NCI-H82 treated with DMSO at 0.1 percent for 48 hours (cell line): ENCODE measurements at regions not wholly inside any gene's neighbourhood (a gene's known extent, or its start where the extent isn't known, plus 50 kb on each side); places are given as distances from the start of the nearest gene placed in this dataset.

Experiments
- DNase-seq: peaks from one replicate; lab custom pipeline; 2025; ENCODE audit not compliant: unreplicated experiment; lab: John Stamatoyannopoulos, UW

DNA sequence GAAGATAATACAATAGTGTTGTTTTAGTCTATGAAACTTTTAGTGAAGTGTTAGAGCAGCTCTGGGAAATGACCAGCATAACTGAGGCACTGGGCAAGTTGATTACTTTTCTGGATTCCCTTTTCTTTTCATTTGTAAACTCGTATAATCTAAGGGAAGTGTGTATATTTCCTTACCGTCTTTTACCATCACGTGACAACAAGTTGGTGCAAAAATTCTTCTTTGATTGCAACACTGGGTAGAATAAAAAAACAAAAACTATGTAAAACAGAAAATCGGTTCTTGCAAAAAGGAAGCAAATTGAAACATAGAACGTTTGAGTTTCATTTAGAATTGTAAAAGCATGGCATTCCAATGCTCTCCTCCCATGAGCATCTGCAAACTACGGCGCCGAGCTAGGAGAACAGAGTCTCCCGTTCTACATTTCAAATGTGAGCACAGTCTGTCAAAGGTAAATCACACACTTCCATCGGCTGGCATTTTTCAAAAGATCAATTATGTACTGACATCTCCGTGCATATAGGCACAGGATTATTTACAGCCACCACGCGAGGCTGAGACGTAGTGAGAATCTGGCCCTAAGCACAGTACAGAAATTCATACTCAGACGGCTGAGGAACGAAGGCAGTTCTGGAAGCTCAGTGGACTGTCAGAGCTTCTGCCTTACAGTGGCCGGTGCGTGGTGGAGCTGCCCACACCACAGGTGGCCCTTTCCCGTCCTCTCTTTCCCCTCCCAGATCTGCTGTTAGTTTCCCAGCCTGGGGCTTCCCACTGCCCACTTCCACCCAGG, 314.0 kb downstream of the BMP7 start:
- DNase-seq, result no peak

DNA sequence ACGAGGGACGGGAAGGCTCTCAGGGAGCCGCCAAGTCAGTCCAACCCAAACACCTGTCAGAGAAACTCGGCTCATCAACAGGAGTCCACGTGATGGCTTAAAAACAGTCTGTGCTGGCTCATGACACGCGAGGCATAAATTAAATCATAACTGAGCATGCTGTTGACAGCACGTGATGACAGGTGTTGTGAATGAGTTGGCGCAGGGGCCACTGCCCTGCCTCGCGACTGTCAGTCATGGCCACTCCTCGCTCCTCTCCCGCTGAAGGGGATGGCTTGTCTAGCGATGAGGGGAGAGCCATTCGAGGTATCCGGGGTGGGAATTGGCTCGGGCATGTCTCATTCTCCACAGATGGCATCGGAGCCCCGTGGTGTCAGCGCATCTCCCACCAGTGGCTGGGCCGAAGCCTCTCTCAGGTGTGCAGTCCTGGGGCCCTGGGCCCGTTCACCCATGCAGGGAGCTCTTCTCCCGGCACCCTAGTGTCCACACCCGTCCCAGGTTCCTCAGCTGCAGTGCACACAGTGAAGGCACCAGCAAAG, 313.3 kb downstream of the BMP7 start:
- DNase-seq, result no peak

DNA sequence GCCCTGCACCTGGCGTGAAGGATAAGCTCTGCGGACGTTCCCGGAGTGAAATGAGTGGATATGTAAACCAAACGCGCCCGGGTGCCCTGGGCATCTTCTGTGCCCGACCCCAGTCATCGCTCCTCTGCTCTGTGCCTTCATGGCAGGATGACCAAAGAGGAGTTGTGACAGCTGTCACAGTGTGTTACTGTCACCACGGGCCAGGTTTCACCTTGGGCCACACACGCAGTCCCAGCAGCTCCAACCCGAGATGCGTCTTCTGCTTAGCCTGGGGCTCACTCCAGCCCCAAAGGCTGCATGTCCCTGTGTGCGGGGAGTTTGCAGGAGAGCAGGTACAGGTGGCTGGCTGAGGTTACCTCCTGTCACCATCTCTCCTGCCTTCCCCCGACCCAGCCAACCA, 311.6 kb downstream of the BMP7 start:
- DNase-seq, result no peak

DNA sequence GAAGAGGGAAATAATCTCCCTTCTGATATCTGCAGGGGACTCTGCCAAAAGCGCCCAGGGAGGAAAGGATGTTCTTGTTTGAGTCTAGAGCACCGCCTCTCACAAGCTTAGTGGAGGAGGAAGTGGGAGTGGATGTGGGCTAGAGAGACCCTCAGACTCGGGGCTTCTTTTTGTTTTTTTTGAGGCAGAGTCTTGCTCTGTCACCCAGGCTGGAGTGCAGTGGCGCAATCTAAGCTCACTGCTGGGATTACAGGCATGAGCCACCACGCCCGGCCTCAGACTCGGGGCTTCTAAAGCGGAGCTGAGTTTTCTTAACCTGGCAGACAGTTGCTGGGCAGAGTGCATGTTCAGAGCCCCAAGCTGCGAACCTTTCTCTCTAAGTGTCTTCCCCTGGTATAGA, 310.8 kb downstream of the BMP7 start:
- DNase-seq, result no peak

DNA sequence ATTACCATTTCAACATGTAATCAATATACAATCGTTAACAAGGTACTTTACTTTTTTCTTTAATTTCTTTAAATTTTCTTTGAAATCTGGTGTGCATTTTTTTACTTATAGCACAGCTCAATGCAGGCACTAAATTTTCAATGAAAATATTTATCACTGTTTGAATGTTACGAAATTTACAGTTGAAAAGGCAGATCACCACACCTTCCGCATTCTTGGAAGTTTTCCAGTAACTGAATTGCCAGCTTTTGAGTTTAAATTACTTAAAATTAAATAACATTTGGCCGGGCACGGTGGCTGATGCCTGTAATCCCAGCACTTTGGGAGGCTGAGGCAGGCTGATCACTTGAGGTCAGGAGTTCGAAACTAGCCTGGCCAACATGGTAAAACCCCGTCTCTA, 309.9 kb downstream of the BMP7 start:
- DNase-seq, result no peak

DNA sequence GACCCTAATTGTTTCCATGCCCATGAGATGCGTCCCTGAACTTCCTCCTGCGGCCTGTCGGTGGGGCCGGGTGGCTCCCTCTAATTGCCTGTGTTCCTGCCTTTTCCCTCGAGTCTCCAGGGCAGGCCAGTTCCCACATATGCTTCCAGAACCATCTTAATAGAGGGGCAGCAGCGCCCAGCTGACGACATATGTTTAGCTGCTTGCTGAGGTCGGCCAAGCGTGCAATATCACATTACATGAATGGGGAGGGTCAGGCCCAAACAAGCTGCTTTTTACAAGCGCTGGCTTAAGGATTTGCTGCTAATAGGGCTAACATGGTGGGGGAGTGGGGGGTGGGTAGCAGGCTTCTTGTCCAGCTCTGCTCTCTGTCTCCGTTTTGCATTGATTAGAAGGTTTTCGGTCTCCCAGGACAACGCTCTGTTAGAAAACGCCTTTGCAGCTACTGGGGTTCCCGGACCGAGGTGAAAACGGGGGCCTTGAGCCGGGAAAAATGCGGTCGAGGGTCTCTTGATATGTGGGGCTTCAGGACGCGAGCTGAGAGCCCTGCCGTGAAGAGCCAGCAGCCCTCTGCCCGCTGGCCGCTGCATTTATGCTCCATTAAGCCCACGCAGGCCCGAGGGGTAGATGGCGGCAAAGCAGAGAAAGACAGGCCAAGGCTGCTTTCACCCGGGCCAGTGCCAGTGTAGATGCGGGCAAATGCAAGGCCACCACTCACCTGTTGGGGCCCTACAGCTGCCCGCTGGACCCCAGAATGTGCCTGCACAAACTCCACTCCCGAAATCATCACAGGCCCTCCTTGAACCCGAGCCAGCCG, 308.5 kb downstream of the BMP7 start:
- peak; percentile 87 for DNase-seq

DNA sequence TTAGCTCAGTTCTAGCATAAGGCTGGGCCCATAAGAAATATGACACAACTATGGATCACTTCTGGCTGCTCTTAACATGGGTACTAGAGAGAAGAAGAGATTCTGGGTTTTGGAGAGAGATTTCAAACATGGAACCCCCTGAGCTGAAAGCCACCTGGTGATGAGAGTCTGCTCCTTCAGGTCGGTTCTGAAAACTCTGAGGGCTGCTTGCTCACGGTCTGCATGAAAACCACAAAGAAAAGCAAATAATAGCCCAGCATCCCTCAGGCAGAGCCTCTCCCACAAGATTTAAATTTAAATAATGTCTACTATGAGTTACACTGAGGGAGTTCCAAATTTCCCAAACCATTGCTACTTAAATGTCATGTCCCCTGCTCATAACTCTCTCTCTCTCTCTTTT, 301.5 kb downstream of the BMP7 start:
- DNase-seq, result no peak

DNA sequence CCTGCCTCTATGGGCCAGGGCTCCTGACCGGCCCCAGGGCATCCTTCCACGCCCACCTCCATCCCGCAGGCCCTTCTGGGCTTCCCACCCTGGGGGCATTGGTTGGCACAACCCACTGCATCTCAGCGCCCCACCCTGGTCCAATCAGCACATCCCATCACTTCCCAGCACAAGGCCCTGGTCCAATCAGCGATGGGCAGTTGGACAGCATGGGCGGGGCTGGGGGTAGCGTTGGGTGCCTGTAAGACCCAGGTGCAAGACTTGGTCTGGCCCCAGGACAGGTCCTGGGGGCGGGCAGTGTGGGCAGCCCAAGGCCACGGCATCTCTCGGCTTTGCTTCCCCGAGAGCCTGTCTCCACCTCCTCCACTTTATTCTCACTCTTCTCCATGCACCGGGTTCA, 298.5 kb downstream of the BMP7 start:
- DNase-seq, result no peak

DNA sequence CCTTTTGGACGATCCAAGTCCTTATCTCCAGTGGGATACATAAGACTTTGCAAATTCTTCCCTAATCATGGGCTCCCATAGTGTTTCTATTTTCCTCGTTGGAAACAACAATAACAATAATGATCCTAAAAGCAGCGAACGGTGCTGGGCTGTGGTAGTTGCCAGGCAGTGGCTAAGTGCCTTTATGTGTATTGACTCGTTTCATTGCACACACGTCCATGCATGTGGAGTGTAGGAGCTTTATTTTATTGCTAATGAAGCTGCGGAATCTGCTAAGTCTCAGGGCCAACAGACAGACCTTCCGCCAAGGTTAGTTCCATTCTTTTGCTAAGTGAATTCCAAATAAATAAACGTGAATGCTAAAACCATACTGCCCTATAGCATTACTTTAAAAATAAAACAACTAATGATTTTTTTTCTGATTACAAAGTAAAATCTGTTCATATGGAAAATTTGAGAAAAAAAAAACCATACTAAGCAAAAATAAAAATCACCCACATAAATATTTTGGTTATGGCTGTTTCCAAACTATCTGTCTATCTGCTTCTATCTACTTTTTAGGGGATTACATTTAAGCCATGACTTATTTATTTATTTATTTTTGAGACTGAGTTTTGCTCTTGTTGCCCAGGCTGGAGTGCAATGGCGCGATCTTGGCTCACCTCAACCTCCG, 297.9 kb downstream of the BMP7 start:
- no peak for DNase-seq

DNA sequence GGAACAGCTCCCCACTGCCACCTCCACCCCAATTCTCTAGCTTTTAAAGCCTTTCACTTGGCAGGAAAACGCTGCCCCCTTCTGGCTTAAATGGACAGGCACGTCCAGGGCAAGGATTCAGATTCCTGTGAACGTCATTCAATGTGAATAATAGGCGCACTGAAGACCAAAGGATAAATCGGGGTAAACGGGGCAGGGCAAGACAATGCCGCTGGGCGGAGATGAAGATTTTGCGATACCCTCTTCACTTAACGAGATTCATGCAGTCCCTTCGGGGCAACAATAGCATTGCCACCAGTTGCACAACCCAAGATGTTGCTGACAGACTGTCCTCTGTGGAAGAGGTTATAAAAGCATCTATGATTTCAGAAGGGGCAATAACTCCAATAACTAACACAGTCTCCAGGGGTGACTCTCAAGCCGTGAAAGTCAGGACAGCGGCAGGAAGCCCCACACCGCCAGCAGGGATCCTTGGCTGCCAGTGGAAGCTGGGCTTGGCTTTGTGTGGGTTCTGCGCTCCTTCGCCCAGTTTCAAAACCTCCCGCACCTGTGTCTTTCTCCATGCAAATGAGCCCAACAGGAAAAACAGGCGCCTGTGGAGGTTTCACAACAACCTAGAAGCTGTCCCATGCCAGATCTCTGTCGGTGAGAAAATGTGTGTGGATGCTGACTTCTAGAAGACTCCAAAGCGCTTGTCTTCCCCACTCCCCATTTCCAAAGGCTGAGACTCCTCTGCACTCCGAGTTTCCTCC, 291.8 kb downstream of the BMP7 start:
- peak; percentile 4 for DNase-seq

DNA sequence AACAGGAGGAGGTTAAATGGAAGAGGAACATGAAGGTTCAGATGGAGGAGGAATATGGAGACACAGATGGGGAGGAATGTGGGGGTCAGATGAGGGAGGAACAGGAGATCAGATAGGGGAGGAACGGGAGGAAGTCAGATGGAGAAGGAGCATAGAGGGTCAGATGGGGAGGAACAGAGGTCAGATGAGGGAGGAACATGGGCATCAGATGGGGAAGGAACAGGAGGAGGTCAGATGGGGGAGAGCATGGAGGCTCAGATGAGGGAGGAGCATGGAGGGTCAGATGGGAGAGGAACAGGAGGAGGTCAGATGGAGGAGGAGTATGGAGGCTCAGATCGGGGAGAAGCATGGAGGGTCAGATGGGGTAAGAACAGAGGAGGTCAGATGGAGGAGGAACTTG, 290.6 kb downstream of the BMP7 start:
- no peak for DNase-seq

DNA sequence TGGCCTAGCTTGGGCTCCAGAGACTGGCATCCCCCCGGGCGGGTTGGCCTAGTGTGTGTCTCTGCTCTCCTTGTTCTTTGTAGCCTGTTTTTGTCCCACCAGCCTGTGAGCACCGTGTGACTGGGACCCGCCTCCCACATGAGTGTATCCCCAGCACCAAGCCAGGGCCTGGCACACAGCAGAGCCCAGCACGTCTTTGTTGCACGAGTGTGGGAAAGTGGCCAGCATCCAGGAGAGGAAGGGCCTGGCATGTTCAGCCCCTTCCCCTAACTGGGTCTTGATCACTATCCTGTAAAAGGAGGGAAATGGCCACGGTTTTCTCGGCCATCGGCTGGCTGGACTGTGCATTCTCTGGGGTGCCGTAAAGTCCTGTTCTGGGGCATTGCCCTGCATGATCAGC, 290.1 kb downstream of the BMP7 start:
- DNase-seq, result no peak

DNA sequence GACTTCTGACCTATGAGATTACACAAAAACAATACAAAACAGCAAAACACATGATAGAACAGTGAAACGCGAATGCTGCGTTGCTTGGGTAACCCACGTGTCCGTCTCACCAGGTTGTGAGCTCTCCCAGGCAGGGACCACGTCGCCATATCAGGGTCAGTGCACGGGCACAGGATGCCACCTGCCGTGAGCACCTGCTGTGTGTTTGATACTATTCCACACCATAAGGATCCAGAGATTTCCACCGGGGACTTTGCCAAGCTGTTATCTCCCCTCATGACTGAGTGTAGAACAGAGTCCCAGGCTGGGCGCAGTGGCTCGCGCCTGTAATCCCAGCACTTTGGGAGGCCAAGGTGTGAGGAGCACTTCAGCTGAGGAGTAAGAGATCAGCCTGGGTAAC, 288.0 kb downstream of the BMP7 start:
- DNase-seq, result no peak

DNA sequence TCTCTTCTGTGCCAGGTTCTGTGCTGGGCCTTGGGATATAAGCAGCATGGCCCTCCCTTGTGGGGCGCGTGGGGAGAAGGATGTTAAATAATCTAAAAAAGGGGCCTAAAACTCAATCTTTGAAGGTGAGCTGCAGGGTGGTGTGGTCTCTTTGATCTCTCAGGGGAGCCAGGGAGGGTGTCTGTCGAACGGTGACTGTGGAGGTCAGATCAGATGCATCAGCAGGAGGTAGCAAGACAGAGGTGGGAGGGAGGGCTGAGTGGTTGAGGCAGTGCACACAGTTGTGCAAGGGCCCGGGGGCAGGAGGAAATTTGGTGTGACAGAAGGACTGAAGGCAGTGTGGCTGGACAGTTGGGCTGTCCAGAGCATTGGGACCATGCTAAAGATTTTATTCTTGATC, 287.3 kb downstream of the BMP7 start:
- no peak for DNase-seq

DNA sequence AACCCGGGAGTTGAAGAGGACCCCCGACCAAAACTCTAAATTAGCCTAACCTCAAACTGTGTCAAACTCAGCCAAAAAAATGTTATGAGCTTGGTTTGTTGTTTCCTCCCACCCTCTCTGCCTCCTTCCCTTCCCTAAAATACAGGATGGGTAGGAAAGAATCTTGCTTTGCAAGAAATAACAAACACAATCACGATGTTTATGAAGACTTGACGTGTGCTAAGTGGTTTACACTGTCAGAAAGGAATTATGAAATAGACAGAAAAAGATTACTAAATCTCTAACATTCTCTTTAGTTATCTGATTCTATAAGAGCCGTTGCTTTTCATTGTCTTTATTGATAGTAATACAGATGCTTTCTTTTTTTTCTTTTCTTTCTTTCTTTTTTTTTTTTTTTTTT, 285.1 kb downstream of the BMP7 start:
- no peak for DNase-seq

DNA sequence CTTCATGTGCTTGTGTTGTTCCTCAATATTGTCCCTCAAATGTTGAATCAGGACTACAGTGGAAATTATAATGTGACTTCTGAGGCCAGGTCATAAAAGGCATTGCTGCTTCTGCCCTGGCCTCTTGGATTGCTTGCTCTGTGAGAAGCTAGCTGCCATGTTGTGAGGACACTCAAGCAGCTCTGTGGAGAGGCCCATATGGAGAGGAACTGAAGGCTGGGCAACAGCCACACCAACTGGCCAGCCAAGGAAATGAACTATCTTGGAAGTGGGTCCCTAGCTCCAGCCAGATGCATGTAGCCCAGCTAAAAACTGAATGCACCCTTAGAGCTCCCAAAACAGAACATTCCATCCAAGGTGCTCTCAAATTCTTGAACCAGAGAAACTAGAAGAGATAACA, 282.6 kb downstream of the BMP7 start:
- no peak for DNase-seq

DNA sequence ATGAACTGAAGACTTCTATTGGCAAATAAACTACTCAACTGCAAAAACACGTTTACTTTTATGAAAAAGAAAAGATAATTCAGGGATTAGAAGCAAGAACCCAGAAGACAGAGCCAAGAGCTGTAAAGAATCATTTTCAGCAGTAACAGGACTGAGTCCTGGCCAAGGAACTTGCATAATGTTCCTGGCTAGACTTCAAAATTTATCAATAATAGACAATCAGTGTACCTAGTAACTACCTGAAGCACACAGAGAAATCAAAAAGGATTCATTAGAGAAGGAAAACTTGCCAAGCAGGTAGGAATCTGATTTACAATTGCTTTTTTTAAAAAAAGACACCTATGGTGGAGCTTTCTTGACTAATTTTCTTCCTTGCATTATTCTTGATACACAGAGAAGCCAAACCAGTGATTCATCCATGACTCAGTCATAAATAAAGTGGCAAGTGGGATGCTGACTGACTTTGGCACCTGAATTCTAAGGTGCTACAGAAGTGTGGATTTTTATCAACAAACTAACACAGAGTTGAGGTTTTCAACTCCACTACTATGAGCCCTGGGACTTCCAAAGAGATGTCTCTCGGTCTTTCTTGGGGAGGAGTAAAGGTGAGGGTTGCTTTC, 281.3 kb downstream of the BMP7 start:
- DNase-seq, result no peak

DNA sequence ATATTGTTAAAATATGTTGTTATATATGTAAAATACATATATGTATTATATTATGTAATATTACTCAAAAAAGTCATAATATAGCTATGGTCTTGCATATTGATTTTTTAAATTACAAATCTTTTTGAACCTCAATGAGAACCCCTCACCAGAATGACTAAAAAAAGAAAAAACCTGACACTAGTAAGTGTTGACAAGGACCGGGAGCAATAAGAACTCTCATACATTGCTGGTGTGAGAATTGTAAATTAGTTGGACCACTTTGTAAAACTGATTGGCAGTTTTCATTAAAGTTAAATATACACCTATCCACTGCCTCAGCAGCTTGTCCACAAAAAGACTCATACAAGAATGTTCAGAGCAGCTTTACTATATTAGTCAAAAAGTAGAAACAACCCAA, 280.0 kb downstream of the BMP7 start:
- no peak for DNase-seq

DNA sequence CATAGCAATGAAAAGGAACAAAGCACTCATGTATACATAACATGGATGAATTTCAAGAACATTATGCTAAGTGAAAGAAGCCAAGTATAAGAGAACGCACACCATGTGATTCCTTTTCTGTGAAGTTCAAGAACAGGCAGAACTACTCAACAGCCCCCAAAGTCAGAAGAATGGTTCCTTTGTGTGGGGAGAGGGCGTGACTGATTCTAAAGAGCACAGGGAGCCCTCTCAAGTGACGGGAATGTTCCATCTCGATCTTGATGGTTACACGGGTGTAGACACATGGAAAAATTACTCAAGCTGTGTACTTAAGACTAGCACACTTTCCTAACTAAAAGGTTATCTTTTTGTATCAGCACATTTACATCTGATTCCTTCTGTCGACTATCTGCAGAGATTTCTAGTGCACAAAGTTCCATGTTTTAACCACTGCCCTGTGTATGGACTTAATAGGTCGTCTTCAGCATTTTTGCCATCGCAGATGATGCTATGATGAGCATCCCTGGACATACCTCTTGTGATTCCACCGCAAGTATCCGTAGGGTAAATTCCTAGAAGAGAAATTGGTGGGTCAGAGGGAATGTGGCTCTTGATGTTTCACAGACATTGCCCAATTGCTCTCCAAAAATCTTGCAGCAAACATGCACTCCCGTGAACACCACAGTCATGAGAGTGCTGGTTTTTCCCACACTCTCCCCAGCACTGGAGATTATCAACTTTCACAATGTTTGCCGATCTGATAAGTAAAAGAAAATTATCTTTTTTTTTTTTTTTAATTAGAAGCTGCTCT, 279.3 kb downstream of the BMP7 start:
- DNase-seq, result no peak

DNA sequence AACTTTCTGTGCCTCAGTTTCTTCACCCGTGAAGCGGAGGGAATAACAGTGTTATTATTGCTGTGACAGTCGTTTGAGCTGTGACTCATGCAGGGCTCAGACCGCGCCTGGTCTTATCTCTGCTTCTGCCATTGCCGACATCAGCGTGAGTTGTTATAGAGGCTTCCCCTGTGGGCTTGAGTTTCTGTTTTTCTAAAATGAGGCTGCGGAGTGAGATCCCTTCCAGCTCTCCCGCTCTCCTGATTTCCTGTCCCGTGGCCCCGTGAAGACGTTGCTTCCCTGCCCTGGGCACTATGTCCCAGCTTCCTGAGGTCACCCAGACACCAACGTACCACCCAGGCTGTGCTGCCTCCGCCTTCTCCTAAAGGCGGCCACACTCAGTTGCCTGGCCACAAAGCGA, 278.5 kb downstream of the BMP7 start:
- DNase-seq, result no peak
